SK-N-SH (cell line): ENCODE measurements at regions not wholly inside any gene's neighbourhood (a gene's known extent, or its start where the extent isn't known, plus 50 kb on each side); places are given as distances from the start of the nearest gene placed in this dataset.

Experiments used
- EP300 ChIP-seq, 2 experiments: IDR thresholded peaks; 2 replicates each; pipeline versions ENCODE4 v1.4.0 to v1.6.1; 2012; ENCODE audit warnings: borderline replicate concordance in 1 of 2, low read depth in 1 of 2, low read length in 1 of 2
- EZH2phosphoT487 ChIP-seq: fragments of 200-600 bp; sonication (generic); IDR thresholded peaks from 2 replicates; pipeline ENCODE4 v1.6.1; 2017; ENCODE audit warnings: low read depth, mixed run types, mild to moderate bottlenecking, antibody characterized with exemption, moderate library complexity, borderline replicate concordance
- FOXM1 ChIP-seq: IDR thresholded peaks from 2 replicates; pipeline ENCODE4 v1.4.0; 2012; ENCODE audit warnings: low read depth, mild to moderate bottlenecking
- GABPA ChIP-seq: IDR thresholded peaks from 2 replicates; pipeline ENCODE4 v1.4.0; 2012; ENCODE audit warnings: low read depth, mild to moderate bottlenecking
- GATA2 ChIP-seq: sonication (generic); formaldehyde crosslinking; IDR thresholded peaks from 2 replicates; pipeline ENCODE4 v1.5.0; 2020; ENCODE audit warnings: mild to moderate bottlenecking, missing genetic modification reagents
- IRF3 ChIP-seq: fragments of 150-350 bp; IDR thresholded peaks from 2 replicates; pipeline ENCODE4 v1.6.1; 2016; ENCODE audit warnings: mild to moderate bottlenecking, low read depth, low read length
- RAD21 ChIP-seq: IDR thresholded peaks from 2 replicates; pipeline ENCODE4 v1.6.1; 2012; ENCODE audit warnings: mild to moderate bottlenecking, low read length
- RCOR1 ChIP-seq: fragments of 150-350 bp; IDR thresholded peaks from 2 replicates; pipeline ENCODE4 v1.6.1; 2017; ENCODE audit warnings: antibody characterized with exemption, low read length
- RFX5 ChIP-seq: IDR thresholded peaks from 2 replicates; pipeline ENCODE4 v1.6.1; 2012; ENCODE audit warnings: mild to moderate bottlenecking, improper control_type of control experiment, low read length
- TCF12 ChIP-seq: IDR thresholded peaks from 2 replicates; pipeline ENCODE4 v1.4.0; 2012
- TF ChIP-seq, protein P1 (sequence below): fragments of 200-600 bp; sonication (generic); IDR thresholded peaks from 2 replicates; pipeline ENCODE4 v1.6.1; 2017; ENCODE audit warnings: antibody characterized with exemption, mild to moderate bottlenecking, moderate library complexity
- TF ChIP-seq, protein P2 (sequence below): IDR thresholded peaks from 2 replicates; pipeline ENCODE4 v1.6.1; 2012; ENCODE audit warnings: mild to moderate bottlenecking, low read depth, low read length, moderate library complexity
- TF ChIP-seq, protein P3 (sequence below): IDR thresholded peaks from 2 replicates; pipeline ENCODE4 v1.4.0; 2012; ENCODE audit warnings: low read depth

DNA sequence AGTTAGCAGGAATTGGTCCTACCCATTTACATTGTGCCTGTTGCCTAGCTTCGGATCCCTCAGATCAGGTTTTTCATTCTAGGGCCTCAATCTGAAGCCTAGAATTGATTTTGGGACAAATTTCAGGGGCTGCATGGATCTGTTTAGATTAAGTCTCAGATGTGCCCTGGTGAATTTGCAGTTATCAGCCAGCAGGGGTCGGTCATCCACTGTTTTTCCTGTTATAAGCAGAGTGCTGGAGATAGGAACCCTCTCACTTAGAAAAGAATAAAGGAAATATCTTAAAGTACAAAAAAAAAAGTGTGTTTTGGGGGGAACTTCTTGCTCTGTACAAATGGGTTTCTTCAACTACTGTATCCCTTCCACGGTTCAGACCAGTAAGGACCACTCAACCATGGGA, 212.5 kb downstream of the BCHE start:
- no peak for TF ChIP-seq RCOR1
- TF ChIP-seq, protein P1, sequence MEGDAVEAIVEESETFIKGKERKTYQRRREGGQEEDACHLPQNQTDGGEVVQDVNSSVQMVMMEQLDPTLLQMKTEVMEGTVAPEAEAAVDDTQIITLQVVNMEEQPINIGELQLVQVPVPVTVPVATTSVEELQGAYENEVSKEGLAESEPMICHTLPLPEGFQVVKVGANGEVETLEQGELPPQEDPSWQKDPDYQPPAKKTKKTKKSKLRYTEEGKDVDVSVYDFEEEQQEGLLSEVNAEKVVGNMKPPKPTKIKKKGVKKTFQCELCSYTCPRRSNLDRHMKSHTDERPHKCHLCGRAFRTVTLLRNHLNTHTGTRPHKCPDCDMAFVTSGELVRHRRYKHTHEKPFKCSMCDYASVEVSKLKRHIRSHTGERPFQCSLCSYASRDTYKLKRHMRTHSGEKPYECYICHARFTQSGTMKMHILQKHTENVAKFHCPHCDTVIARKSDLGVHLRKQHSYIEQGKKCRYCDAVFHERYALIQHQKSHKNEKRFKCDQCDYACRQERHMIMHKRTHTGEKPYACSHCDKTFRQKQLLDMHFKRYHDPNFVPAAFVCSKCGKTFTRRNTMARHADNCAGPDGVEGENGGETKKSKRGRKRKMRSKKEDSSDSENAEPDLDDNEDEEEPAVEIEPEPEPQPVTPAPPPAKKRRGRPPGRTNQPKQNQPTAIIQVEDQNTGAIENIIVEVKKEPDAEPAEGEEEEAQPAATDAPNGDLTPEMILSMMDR = peak; percentile 62
- TF ChIP-seq FOXM1 = no peak
- no peak for TF ChIP-seq GABPA
- no peak for TF ChIP-seq GATA2
- TF ChIP-seq IRF3 = no peak
- no peak for TF ChIP-seq EZH2phosphoT487
- TF ChIP-seq, protein P2, sequence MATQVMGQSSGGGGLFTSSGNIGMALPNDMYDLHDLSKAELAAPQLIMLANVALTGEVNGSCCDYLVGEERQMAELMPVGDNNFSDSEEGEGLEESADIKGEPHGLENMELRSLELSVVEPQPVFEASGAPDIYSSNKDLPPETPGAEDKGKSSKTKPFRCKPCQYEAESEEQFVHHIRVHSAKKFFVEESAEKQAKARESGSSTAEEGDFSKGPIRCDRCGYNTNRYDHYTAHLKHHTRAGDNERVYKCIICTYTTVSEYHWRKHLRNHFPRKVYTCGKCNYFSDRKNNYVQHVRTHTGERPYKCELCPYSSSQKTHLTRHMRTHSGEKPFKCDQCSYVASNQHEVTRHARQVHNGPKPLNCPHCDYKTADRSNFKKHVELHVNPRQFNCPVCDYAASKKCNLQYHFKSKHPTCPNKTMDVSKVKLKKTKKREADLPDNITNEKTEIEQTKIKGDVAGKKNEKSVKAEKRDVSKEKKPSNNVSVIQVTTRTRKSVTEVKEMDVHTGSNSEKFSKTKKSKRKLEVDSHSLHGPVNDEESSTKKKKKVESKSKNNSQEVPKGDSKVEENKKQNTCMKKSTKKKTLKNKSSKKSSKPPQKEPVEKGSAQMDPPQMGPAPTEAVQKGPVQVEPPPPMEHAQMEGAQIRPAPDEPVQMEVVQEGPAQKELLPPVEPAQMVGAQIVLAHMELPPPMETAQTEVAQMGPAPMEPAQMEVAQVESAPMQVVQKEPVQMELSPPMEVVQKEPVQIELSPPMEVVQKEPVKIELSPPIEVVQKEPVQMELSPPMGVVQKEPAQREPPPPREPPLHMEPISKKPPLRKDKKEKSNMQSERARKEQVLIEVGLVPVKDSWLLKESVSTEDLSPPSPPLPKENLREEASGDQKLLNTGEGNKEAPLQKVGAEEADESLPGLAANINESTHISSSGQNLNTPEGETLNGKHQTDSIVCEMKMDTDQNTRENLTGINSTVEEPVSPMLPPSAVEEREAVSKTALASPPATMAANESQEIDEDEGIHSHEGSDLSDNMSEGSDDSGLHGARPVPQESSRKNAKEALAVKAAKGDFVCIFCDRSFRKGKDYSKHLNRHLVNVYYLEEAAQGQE = no peak
- TF ChIP-seq EP300 (IDR thresholded peaks at IDR 0.05; ENCODE audit: borderline replicate concordance in 1 of 2, low read depth in 1 of 2, low read length in 1 of 2) = no peak
- no peak for TF ChIP-seq RFX5
- no peak for TF ChIP-seq TCF12
- TF ChIP-seq, protein P3, sequence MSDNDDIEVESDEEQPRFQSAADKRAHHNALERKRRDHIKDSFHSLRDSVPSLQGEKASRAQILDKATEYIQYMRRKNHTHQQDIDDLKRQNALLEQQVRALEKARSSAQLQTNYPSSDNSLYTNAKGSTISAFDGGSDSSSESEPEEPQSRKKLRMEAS = no peak
- peak; percentile 29; the same call in 1 of the 2 replicates for TF ChIP-seq RAD21
